Muscle of back (tissue), 3 donors: ENCODE measurements at regions not wholly inside any gene's neighbourhood (a gene's known extent, or its start where the extent isn't known, plus 50 kb on each side); places are given as distances from the start of the nearest gene placed in this dataset.
"Not testable (repeated sequence)": the region's sequence is repeated elsewhere in the genome, so short reads cannot be mapped to it uniquely, and the experiment has no call there.

Experiments
- DNase-seq, 3 donors: peaks; one replicate each; pipeline versions ENCODE4 v3.0.0 to v3.0.0-alpha.2; 2013

GRCh38 chr13:22740264-22740663, 440.5 kb upstream of the SGCG start:
- no peak for DNase-seq

DNA sequence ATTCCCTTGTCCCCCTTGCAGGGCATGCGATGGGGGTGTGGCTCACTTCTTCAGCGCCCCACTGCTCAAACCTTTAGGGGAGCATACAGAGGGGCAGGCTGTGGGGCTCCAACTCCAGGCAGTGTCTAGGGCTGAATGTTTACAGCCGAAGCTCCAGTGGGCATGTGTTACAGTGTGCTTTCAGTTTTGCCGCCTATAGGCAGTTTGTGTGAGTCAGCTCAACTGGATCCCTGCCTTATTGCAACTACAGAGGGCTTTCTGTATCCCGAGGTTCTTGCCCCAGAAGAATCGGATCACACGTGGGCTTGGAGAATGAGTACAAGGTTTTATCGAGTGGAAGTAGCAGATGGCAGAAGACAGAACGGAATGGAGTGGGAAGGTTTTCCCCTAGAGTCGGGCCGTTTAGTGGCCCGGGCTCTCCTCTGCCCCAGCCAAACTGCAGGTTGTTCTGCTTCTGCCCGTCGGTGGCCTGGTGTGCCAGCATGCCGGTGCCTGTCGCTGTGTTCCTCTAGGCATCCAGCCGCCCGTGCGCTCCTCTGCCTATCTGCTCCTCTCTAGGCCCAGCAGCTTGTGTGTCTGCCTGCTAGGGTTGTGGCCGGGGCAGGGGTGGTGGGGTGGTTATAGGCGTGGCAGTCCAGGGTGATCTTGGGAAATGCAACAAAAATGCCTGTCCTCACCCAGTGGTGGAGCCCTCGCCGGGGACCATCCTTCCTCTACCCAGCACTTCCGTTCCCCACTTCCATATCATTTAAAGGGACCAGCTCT, 435.9 kb upstream of the SGCG start:
- no peak for DNase-seq

GRCh38 chr13:22748866-22749577, 431.8 kb upstream of the SGCG start:
- DNase-seq = peak; percentile 10 to 70 (median 35)

DNA sequence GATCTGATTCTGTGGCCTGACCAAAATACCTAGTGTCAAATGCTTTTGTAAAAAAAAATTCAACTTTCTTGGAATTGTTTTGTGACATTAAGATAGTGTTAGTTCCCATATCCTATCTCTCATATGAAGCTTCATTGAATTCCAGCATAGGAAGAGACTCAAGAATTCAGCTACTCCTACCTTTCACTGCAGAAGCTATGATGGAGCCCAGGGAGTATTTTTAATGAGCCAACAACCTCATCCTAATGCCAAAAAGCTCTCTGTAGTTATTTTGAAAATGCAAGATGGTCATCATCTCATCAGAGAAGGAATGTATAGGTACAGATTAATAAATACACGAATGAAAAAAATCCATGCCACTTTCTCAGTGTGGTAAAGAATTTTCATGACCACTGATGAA, 431.2 kb upstream of the SGCG start:
- peak in 1 of 3 donors; percentile 19 for DNase-seq

GRCh38 chr13:22757530-22758120, 423.2 kb upstream of the SGCG start:
- peak; percentile 7 to 46 (median 40) for DNase-seq

DNA sequence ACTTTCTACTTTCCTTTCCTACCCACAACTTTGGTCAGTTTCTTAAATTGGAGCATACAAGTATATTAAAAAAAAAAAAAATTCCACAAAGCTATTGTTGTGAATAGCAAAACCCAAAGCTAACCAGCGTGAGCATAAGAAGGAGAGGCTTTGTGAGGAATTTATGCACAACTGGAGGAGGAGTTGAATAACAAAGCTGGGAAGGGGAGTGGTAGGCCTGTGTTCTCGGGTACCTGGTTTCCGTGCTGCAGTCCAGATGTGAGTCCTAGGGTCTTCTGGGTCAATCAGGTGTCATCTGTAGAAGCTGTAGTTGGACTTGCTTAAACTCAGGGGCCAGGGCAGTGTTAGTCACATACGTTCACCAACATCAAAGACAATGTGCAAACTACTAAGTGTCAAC, 422.5 kb upstream of the SGCG start:
- no peak for DNase-seq

DNA sequence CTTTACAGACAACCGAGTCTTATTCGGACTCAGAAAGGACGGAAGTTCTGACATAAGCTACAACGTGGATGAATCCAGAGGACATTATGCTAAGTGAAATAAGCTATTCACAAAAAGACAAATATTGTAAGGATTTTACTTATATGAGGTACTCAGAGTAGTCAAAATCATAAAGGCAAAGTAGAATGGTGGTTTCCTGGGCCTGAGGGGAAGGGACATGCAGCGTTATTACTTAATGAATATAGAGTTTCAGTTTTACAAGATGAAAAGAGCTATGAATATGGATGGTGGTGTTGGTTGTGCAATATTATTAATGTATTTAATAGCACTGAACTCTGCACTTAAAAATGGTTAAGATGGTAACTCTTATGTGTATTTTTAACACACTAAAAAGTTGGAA, 419.1 kb upstream of the SGCG start:
- DNase-seq = no peak

DNA sequence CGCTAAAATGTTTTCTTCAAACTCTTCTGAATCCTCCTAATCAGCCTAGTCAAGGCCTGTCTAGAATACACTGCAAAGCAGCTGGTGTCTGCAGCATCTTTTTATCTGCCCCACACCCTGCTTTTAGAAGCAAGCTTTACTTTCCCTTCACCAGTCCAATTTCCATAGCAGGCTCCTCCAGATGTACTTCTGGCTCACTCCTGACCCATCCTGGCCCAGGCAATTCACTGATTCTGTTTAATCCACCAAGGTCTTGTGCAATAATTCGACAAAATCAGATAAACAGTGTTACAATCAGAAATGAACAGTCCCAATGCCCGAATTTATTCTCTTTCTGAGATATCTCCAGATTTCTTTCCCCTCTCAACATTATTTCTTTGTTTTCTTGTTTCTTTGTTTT, 415.2 kb upstream of the SGCG start:
- no peak for DNase-seq

DNA sequence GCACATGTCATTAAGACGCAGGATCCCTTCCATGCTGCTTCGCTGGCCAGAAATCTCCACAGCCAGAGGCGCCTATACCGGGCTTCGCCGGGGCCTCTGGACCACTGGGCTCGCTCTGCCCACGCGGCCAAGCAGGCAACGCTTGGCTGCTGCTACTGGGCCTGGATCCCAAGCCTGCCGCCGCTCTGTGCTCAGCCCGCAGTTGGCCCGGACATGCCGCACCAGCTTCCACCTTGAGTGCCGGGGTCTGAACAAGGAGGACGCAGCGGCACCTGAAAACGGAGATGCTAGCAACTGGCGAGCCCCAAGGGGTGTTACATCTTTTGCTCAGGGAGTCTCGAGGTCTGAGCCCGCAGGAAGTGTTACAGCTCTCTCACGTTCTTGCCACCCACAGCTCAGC, 409.9 kb upstream of the SGCG start:
- no peak for DNase-seq

DNA sequence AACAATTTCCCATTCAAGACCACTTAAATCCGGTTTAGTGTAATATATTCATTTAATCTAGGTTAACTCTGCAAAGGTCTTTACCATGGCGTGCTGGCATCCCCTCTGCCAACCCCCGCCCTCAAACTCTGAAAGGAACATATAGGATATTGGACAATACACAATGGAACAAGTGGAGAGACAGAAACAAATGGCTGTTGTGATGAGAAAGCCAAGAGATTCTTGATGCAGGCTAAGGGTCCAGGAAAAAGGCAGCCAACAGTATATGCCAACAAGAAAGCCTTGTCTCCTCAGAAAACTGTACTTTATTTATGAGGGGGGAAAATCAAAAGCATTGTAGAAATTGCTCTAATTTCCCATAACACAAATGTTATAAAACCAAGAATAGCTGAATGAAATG, 407.3 kb upstream of the SGCG start:
- no peak for DNase-seq

- no peak for DNase-seq
Measured at GRCh38 chr13:22776394-22777186, 404.2 kb upstream of the SGCG start.

- DNase-seq = no peak
Measured at GRCh38 chr13:22777207-22777606, 403.6 kb upstream of the SGCG start.

DNA sequence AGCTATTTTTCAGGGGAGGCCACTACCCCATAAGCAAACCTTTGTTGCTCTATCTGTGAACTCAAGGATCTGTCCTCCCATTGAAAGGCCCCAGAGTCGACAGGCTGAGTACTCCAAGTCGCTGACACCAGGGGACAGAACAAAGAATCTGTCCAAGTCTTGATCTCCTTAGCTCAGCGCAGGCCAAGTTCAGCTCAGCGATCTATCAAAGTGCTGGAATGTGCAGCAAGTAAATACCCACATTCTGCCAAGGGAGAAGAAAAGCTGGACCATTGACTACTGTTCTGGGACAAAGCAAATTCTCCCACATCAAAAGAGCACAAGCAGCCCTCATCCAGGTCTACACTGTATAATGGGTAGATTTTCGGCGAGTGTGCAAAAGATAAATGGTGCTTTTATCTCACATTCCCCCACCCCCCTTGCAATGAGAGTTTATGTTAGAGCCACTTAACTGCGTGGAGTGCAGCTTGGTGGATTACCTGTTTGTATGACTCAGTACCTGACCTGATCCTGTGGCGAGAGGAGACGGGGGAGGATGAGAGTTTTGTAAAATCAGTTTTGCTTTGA, 391.7 kb upstream of the SGCG start:
- peak in 1 of 3 donors; percentile 5 for DNase-seq

- no peak for DNase-seq
Measured at GRCh38 chr13:22789916-22790315, 390.9 kb upstream of the SGCG start.

- no peak for DNase-seq
Measured at GRCh38 chr13:22793598-22794134, 387.1 kb upstream of the SGCG start.

GRCh38 chr13:22800526-22801401, 380.0 kb upstream of the SGCG start:
- DNase-seq = peak in 2 of 3 donors; percentile 22 to 40

GRCh38 chr13:22801402-22802003, 379.3 kb upstream of the SGCG start:
- peak; percentile 14 to 44 (median 21) for DNase-seq

DNA sequence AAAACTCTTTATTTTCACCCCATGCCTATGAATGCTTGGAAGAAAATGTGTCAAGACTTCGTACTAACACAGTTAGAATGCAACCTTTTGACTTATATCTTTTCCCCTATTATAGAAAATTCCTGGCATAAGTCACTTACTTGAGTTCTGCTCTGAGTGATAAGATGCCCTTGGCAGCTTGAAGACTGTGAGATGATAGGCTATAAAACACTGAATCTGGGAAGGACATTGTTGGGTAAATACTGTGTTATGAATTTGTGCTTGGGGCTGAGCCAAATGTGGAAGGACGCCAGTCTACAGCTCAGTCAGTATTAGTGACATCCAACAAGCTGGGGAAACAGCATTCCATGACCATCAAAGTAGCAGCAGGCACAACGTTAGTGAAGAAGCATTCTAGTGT, 368.0 kb upstream of the SGCG start:
- DNase-seq = peak in 2 of 3 donors; percentile 25 to 40

DNA sequence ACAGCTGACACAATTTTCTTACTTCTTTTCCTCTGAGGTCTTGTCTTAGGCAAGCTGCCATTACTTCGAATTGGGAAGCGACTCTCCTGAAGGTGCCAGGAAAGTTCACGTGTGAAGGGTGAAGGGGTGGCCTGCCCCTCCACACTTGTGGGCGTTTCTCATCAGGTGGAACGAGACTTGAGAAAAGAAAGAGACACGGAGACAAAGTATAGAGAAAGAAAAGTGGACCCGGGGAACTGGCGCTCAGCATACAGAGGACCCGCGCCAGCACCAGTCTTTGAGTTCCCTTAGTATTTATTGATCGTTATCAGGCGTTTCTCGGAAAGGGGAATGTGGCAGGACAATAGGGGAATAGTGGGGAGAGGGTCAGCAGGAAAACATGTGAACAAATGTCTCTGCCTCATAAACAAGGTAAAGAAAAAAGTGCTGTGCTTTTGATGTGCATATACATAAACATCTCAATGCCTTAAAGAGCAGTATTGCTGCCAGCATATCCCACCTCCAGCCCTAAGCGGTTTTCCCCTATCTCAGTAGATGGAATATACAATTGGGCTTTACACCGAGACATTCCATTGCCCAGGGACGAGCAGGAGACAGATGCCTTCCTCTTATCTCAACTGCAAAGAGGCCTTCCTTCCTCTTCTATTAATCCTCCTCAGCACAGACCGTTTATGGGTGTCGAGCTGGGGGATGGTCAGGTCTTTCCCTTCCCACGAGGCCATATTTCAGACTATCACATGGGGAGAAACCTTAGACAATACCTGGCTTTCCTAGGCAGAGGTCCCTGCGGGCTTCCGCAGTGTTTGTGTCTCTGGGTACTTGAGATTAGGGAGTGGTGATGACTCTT, 367.0 kb upstream of the SGCG start:
- DNase-seq = not testable (repeated sequence)
